ENCODE measurements at regions not wholly inside any gene's neighbourhood (a gene's known extent, or its start where the extent isn't known, plus 50 kb on each side); places are given as distances from the start of the nearest gene placed in this dataset.
"Not testable (repeated sequence)": the region's sequence is repeated elsewhere in the genome, so short reads cannot be mapped to it uniquely, and the experiment has no call there.

DNA sequence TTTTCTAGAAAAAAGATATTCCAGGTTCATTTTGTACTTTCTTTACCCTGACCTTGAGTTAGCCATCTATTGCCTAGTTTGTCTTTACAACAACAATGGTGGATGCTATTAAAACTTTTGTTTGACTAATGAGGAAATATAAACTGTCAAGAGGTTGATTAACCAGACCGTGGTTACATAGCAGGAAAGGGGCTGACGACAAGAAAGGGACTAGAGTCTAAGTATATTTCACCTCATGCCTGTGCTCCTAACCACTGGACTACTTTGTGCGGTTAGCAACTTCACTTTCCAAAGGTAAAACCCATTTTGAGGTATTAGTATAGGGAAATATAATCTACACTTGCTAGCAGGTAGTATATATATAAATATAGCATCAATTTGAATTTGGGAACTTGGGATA lies 327.1 kb downstream of the SATB1 start:
- Mint-ChIP-seq H3K4me1 (ENCODE audit: low read depth) (peaks cover 28% of the 10 kb centered on the region), H3K9me3 (peaks cover 5 to 8% of the 10 kb centered on the region in 2 donors), H3K27ac (peak overlapping the region; percentile 17), H3K36me3 (ENCODE audit: insufficient read depth in 2 of 2) (peaks cover 7 to 11% of the 10 kb centered on the region in 2 donors), H3K27me3 (ENCODE audit: low read depth) (peaks cover 10% of the 10 kb centered on the region), H3K4me3 (no peak overlapping the region)
- DNase-seq (no peak), ATAC-seq (replicated peaks in 1 of 2) (no peak)

DNA sequence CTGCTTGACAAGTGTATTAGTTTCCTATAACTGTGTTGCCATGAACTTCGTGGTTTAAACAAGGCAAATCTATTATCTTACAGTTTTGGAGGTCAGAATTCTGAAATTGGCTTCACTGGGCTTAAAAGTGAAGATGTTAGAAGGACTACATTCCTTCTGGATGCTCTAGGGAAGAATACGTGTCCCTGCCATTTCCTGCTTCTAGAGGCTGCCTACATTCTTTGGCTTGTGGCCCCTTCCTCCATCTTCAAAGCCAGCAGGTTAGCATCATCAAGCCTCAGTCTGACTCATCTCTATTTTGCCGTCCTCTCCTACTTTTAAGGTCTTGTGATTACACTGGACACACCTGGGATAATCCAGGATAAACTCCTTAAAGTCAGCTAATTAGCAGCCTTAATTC lies 327.7 kb downstream of the SATB1 start:
- peaks cover 28% of the 10 kb centered on the region for H3K4me1 Mint-ChIP-seq (ENCODE audit: low read depth)
- peak overlapping the region; percentile 17 for H3K27ac Mint-ChIP-seq
- peaks cover 15% of the 10 kb centered on the region for H3K27me3 Mint-ChIP-seq (ENCODE audit: low read depth)
- peaks cover 7 to 11% of the 10 kb centered on the region in 2 donors for H3K36me3 Mint-ChIP-seq (ENCODE audit: insufficient read depth in 2 of 2)
- ATAC-seq (replicated peaks in 1 of 2) (no peak), DNase-seq (no peak)
- H3K4me3 Mint-ChIP-seq: no peak overlapping the region
- H3K9me3 Mint-ChIP-seq: peaks cover 5 to 8% of the 10 kb centered on the region in 2 donors

- no peak for ATAC-seq (replicated peaks in 1 of 2)
- Mint-ChIP-seq H3K4me1 (ENCODE audit: low read depth) (peaks cover 12% of the 10 kb centered on the region), H3K27me3 (ENCODE audit: low read depth) (peaks cover 22% of the 10 kb centered on the region)
These were observed 332.4 kb downstream of the SATB1 start for GRCh38 chr3:18092726-18093125.

GRCh38 chr3:18090377-18090776 lies 334.8 kb downstream of the SATB1 start:
- Mint-ChIP-seq H3K27me3 (ENCODE audit: low read depth) (peaks cover 14% of the 10 kb centered on the region), H3K9me3 (no peaks in the 10 kb centered on the region), H3K27ac (peak overlapping the region; percentile 10), H3K4me3 (no peak overlapping the region), H3K36me3 (ENCODE audit: insufficient read depth in 2 of 2) (no peaks in the 10 kb centered on the region), H3K4me1 (ENCODE audit: low read depth) (peaks cover 14% of the 10 kb centered on the region)
- ATAC-seq (replicated peaks in 1 of 2) (no peak), DNase-seq (no peak)

More at GRCh38 chr3:18092726-18093125, 332.4 kb downstream of the SATB1 start:
- no peak overlapping the region for H3K27ac Mint-ChIP-seq
- peaks cover 5 to 7% of the 10 kb centered on the region in 2 donors for H3K9me3 Mint-ChIP-seq
- peaks cover 6 to 8% of the 10 kb centered on the region in 2 donors for H3K36me3 Mint-ChIP-seq (ENCODE audit: insufficient read depth in 2 of 2)
- H3K4me3 Mint-ChIP-seq: no peak overlapping the region
- DNase-seq: no peak

GRCh38 chr3:18087988-18088387 lies 337.2 kb downstream of the SATB1 start:
- H3K4me3 Mint-ChIP-seq: no peak overlapping the region
- peak; percentile 49 to 66 for ATAC-seq (replicated peaks in 1 of 2)
- no peak for DNase-seq
- no peak overlapping the region for H3K27ac Mint-ChIP-seq
- peaks cover 12% of the 10 kb centered on the region for H3K27me3 Mint-ChIP-seq (ENCODE audit: low read depth)
- no peaks in the 10 kb centered on the region for H3K9me3 Mint-ChIP-seq
- peaks cover 14% of the 10 kb centered on the region for H3K4me1 Mint-ChIP-seq (ENCODE audit: low read depth)
- no peaks in the 10 kb centered on the region for H3K36me3 Mint-ChIP-seq (ENCODE audit: insufficient read depth in 2 of 2)

GRCh38 chr3:18086760-18087159 lies 338.4 kb downstream of the SATB1 start:
- Mint-ChIP-seq H3K27ac (no peak overlapping the region), H3K4me3 (no peak overlapping the region), H3K27me3 (ENCODE audit: low read depth) (peaks cover 6% of the 10 kb centered on the region), H3K9me3 (no peaks in the 10 kb centered on the region), H3K36me3 (ENCODE audit: insufficient read depth in 2 of 2) (no peaks in the 10 kb centered on the region), H3K4me1 (ENCODE audit: low read depth) (peaks cover 14% of the 10 kb centered on the region)
- DNase-seq (no peak), ATAC-seq (replicated peaks in 1 of 2) (no peak)

GRCh38 chr3:18086078-18086477 lies 339.1 kb downstream of the SATB1 start:
- Mint-ChIP-seq H3K27me3 (ENCODE audit: low read depth) (peaks cover 6% of the 10 kb centered on the region), H3K4me1 (ENCODE audit: low read depth) (peaks cover 14% of the 10 kb centered on the region), H3K36me3 (ENCODE audit: insufficient read depth in 2 of 2) (no peaks in the 10 kb centered on the region), H3K4me3 (no peak overlapping the region), H3K9me3 (no peaks in the 10 kb centered on the region), H3K27ac (no peak overlapping the region)
- DNase-seq: no peak
- no peak for ATAC-seq (replicated peaks in 1 of 2)

DNA sequence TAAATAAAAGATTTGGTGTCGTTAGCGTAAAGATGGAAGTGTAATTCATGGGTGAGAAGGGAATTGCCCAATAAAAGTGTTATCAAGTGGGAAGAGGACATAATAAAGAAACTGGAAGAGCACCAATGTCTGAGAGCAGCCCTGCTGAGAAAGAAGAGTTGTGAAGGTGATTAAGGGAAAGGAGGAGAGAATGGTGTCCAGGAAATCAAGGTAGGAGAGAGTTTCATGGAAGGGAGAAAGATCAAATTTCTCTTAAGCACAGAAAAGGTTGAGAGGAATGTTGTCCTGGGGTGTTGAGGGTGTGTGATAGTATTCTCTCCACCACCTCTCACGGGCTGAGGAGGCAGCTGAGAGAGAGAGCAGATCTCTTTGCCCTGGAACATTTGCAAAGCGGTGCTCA lies 339.7 kb downstream of the SATB1 start:
- Mint-ChIP-seq H3K4me3 (no peak overlapping the region), H3K27ac (no peak overlapping the region), H3K27me3 (ENCODE audit: low read depth) (peaks cover 6% of the 10 kb centered on the region), H3K4me1 (ENCODE audit: low read depth) (peaks cover 14% of the 10 kb centered on the region), H3K36me3 (ENCODE audit: insufficient read depth in 2 of 2) (no peaks in the 10 kb centered on the region), H3K9me3 (no peaks in the 10 kb centered on the region)
- no peak for ATAC-seq (replicated peaks in 1 of 2)
- no peak for DNase-seq

- DNase-seq; H3K36me3 Mint-ChIP-seq (ENCODE audit: insufficient read depth in 2 of 2); H3K27ac Mint-ChIP-seq; H3K4me3 Mint-ChIP-seq; ATAC-seq (replicated peaks in 1 of 2); H3K9me3 Mint-ChIP-seq: not testable (repeated sequence)
- H3K4me1 Mint-ChIP-seq (ENCODE audit: low read depth): peaks cover 18% of the 10 kb centered on the region
- H3K27me3 Mint-ChIP-seq (ENCODE audit: low read depth): peaks cover 11% of the 10 kb centered on the region
These were observed 340.8 kb upstream of the TBC1D5 start for GRCh38 chr3:18083273-18083590.

DNA sequence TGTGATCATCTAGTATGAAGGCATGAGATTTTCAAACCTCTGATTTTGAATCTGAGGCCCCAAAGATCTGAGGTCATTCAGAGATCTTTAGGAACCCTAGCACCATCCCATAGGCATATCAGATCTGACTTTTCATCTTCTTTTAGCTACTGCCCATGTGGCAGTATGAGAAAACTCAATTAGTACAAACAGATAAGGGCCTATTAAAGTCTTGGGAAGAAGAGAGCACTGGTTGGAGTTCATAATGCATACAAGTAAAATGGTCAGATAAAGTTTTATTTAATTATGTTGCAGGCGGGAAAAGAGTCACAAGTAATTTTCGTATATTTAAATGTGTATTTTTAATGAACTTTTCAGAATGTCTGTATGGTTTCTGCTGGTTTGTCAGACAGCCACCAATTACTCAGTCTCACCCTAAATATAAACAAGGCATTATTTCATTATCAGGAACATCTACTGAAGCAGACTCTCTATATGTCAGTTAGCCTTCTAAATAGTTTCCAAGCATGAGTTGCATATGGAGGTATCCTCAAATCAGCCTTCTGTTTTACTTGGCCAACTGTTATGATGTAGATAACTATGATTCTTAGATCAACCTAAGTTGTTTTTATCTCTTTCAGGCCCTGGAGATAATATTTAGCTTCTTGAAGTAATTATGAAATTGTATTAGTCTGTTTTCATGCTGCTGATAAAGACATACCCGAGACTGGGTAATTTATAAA lies 340.3 kb upstream of the TBC1D5 start:
- Mint-ChIP-seq H3K9me3 (no peaks in the 10 kb centered on the region), H3K27me3 (ENCODE audit: low read depth) (peaks cover 11% of the 10 kb centered on the region), H3K4me1 (ENCODE audit: low read depth) (peaks cover 13% of the 10 kb centered on the region), H3K4me3 (no peak overlapping the region), H3K36me3 (ENCODE audit: insufficient read depth in 2 of 2) (no peaks in the 10 kb centered on the region), H3K27ac (no peak overlapping the region)
- DNase-seq (no peak), ATAC-seq (replicated peaks in 1 of 2) (no peak)

GRCh38 chr3:18080198-18080689 lies 337.8 kb upstream of the TBC1D5 start:
- Mint-ChIP-seq H3K36me3 (ENCODE audit: insufficient read depth in 2 of 2) (no peaks in the 10 kb centered on the region), H3K27me3 (ENCODE audit: low read depth) (peaks cover 11% of the 10 kb centered on the region), H3K9me3 (no peaks in the 10 kb centered on the region), H3K4me1 (ENCODE audit: low read depth) (peaks cover 11% of the 10 kb centered on the region), H3K27ac (no peak overlapping the region), H3K4me3 (no peak overlapping the region)
- ATAC-seq (replicated peaks in 1 of 2) (peak in 1 of 2 donors; percentile 23), DNase-seq (no peak)

GRCh38 chr3:18079739-18080138 lies 337.3 kb upstream of the TBC1D5 start:
- Mint-ChIP-seq H3K4me3 (no peak overlapping the region), H3K27me3 (ENCODE audit: low read depth) (peaks cover 11% of the 10 kb centered on the region), H3K4me1 (ENCODE audit: low read depth) (peaks cover 11% of the 10 kb centered on the region), H3K9me3 (no peaks in the 10 kb centered on the region), H3K27ac (no peak overlapping the region), H3K36me3 (ENCODE audit: insufficient read depth in 2 of 2) (no peaks in the 10 kb centered on the region)
- DNase-seq: no peak
- ATAC-seq (replicated peaks in 1 of 2): no peak

DNA sequence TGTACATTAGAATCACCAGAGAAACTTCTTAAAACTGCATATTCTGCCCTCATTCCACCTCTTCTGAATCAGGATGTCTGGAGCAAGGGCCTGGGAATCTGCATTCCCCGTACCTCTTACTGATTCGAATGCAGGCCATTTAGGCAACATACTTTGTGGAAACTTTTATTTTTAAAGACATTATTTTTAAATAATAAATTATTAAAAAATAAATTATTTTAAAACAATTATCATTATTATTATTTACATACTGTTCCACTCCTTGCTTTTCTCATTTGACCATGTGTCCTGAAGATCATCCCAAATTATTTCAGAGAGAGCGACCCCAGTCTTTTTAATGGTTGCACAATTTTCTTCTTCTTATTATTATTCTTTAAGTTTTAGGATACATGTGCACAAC lies 336.6 kb upstream of the TBC1D5 start:
- H3K27ac Mint-ChIP-seq: no peak overlapping the region
- H3K4me3 Mint-ChIP-seq: no peak overlapping the region
- ATAC-seq (replicated peaks in 1 of 2) (no peak), DNase-seq (no peak)
- H3K27me3 Mint-ChIP-seq (ENCODE audit: low read depth): peaks cover 11% of the 10 kb centered on the region
- no peaks in the 10 kb centered on the region for H3K36me3 Mint-ChIP-seq (ENCODE audit: insufficient read depth in 2 of 2)
- H3K4me1 Mint-ChIP-seq (ENCODE audit: low read depth): peaks cover 11% of the 10 kb centered on the region
- no peaks in the 10 kb centered on the region for H3K9me3 Mint-ChIP-seq

All from activated T-cell treated with anti-CD3 and anti-CD28 coated beads, Interleukin-2, amount 50 U/mL, for 72 hours (primary cell).